ENCODE measurements at regions not wholly inside any gene's neighbourhood (a gene's known extent, or its start where the extent isn't known, plus 50 kb on each side); places are given as distances from the start of the nearest gene placed in this dataset.

- FAIRE-seq = no peak
- no peak overlapping the region for H3K27ac ChIP-seq (ENCODE audit: extremely low read length, insufficient read depth, low read length)
These were observed 242.3 kb downstream of the TBX18 start for GRCh38 chr6:84522135-84522549.

More at GRCh38 chr6:84522135-84522549, 242.3 kb downstream of the TBX18 start:
- intact Hi-C loops (cut with micrococcal nuclease; ENCODE audit: unreplicated experiment) = no loop called here
- H4K20me1 ChIP-seq (ENCODE audit: insufficient read depth, low read length) = no peaks in the 10 kb centered on the region
- no peaks in the 10 kb centered on the region; a peak in 1 of 5 replicates for H3K27me3 ChIP-seq (ENCODE audit: control insufficient read depth in 1 of 2, insufficient read depth in 2 of 2, low read length in 2 of 2)
- in situ Hi-C loops (cut with HindIII; ENCODE audit: extremely low pct_ligation_motif_present, low pct_unique_long_range_greater_than_20kb) = no loop called here
- no peaks in the 10 kb centered on the region for H3K4me1 ChIP-seq (ENCODE audit: insufficient read depth, low read length)
- no peaks in the 10 kb centered on the region for H3K36me3 ChIP-seq (replicated peaks in 1 of 2; ENCODE audit: control insufficient read depth in 1 of 2, insufficient read depth in 2 of 2, low read length in 2 of 2)
- CTCF ChIA-PET (ENCODE audit: low intra/inter-chr PET ratio, low total read pairs) = no interaction called here
- POLR2A ChIA-PET = no interaction called here
- H3K4me3 ChIP-seq (replicated peaks in 1 of 3; ENCODE audit: insufficient read depth in 1 of 3, low read depth in 2 of 3, low read length in 3 of 3) = no peak overlapping the region
- H3K4me2 ChIP-seq (ENCODE audit: low read depth, low read length) = no peak overlapping the region
- no peaks in the 10 kb centered on the region for H3K79me2 ChIP-seq (ENCODE audit: insufficient read depth, low read length)
- no TSS peak for BruUV-seq (replicated peaks)
- no peak for TF ChIP-seq ELF1 (CRISPR knock-in tag; IDR thresholded peaks at IDR 0.05)
- TF ChIP-seq THAP9 (CRISPR knock-in tag; IDR thresholded peaks at IDR 0.05; ENCODE audit: borderline replicate concordance) = no peak
- no peak for TF ChIP-seq ARNT2 (CRISPR knock-in tag; IDR thresholded peaks at IDR 0.05; ENCODE audit: low read depth)
- TF ChIP-seq XBP1 (CRISPR knock-in tag; IDR thresholded peaks at IDR 0.05) = no peak
- no peak for TF ChIP-seq ZNF383 (CRISPR knock-in tag; IDR thresholded peaks at IDR 0.05; ENCODE audit: borderline replicate concordance)
- TF ChIP-seq KDM4B (CRISPR knock-in tag; IDR thresholded peaks at IDR 0.05) = no peak
- TF ChIP-seq HNRNPUL1 (IDR thresholded peaks at IDR 0.05; ENCODE audit: low read depth, low read length) = no peak
- TF ChIP-seq BORCS8-MEF2B (CRISPR knock-in tag; IDR thresholded peaks at IDR 0.05) = no peak
- no peak for TF ChIP-seq YEATS4 (CRISPR knock-in tag; IDR thresholded peaks at IDR 0.05; ENCODE audit: borderline replicate concordance)
- no peak for TF ChIP-seq NFIC (IDR thresholded peaks at IDR 0.05; ENCODE audit: low read length)
- no peak for TF ChIP-seq THAP7 (CRISPR knock-in tag; IDR thresholded peaks at IDR 0.05)
- no peak overlapping the region for H2AFZ ChIP-seq (ENCODE audit: low read length)
- no peak overlapping the region for H3K9ac ChIP-seq (ENCODE audit: insufficient read depth, low read depth, low read length)
- DNase-seq (ENCODE audit: low spot score) (no peak), ATAC-seq (no peak)
- no peaks in the 10 kb centered on the region for H3K9me3 ChIP-seq (ENCODE audit: low read length)
